ENCODE measurements at regions not wholly inside any gene's neighbourhood (a gene's known extent, or its start where the extent isn't known, plus 50 kb on each side); places are given as distances from the start of the nearest gene placed in this dataset.

DNA sequence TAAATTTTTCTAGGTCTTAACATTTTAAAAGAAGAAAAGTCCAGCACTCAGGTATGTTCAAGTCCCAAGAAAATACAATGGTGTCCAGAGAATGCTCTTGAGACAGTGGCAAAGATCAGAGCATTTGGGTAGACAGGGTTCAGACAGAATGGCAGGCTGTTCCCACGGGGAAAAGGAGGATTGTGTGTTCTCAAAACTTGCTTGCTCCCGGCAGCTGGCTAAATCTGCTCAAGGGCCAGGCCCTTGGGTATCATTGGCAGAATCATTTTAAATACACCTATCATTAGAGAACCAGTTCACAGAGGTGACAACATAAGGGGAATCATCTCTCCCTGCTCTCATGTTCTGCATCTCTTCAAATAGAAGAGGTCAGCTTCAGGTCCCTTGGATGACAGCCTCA, 456.3 kb downstream of the DTHD1 start:
- DNase-seq, result no peak

DNA sequence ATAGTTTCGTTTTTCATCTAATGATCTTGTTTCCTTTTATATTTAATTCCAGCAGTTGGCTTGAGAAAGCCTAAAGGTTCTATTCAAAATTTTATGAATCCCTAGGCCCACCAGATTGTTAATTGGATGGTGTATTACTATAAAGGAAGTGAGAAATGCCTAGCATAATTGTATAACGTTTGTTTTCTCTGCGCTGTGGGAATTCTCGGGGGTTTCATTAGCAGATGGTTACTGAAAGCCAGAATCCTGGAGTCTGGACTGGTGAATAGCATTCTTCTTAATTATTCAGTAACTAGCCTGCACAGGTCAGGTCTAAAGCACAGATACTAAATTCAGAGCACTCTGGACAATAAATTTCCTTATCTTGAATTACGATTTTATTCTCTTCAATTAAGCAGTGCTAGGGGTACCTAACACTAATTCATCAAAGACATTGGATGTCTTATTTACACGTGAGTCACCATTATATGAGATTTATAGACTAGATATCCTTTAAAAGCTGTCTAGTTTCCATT, 459.4 kb downstream of the DTHD1 start:
- no peak for DNase-seq

DNA sequence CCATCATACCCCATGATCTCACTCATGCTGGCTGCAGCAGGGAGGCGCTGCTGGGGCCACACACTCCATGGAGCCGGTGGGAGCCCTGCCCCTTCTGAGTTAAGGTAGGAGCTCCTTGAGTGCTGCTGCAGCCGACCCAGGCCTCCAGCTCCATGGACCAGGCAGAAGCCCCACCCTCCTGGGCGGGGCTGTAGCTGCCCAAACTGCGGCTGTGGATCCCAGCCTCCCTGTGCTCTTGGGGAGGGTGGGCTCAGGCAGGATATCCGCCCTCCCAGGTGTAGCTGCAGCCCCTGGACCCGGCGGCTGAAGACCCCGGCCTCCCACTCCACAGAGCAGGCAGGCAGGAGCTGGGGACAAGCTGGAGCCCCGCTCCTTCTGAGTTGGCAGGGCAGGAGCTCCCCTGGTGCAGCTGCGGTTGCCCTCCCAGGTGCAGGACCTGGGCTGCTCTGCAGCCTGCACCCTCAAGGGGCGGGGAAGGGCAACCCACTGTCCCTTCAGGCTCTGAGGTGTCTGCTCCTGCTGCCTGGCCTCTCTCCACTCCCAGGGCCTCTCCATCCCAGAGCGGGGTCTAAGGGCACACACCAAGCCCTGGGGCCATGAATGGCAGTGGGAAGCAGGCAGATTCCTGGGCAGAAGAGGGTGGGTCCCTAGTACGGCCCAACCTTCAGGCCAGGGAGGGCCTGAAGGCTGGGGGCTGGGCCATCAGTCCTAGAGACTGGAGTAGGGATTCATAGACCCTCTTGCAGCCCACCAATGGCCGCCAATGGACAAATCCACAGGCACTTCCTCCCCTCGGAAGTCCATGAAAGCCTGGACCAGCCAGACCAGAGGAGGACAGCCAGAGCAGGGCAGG, 466.1 kb downstream of the DTHD1 start:
- no peak for DNase-seq

DNA sequence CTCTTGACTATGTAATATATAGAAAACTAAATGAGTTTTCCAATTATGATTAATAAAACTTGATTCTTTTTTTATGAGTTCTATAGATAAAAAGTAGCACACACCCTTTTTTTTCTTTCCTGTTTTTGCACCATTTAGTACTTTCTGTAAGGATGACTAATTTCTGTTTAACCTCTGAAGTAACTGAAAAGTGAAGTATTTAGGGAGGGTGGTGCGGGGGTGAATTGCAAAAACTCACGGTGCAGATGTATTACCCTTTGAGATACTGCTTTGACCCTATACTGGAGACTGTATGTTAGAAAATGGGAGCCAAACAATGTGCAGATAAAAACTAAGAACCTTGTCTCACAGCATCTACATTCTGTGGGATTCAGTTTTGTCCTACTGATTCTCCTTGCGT, 471.6 kb downstream of the DTHD1 start:
- no peak for DNase-seq

DNA sequence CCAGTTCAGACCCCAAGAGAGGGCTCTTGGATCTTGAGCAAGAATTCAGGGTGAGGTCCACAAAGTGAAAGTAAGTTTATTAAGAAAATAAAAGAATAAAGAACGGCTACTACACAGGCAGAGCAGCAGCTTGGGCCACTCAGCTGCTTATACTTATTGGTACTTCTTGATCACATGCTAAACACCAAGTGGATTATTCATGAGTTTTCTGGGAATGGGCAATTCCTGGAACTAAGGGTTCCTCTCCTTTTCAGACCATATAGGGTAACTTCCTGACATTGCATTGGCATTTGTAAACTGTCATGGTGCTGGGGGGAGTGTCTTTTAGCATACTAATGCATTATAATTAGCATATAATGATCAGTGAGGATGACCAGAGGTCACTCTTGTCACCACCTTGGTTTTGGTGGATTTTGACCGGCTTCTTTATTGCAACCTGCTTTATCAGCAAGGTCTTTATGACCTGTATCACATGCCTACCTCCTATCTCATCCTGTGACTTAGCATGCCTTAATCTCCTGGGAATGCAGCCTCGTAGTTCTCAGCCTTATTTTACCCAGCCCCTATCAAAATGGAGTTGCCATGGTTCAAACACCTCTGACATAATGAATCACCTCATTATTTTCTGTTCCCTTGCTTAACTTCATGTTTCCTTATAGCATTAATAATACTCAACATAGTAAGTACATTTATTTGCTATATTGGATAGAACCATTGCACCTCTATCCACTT, 476.3 kb downstream of the DTHD1 start:
- DNase-seq, result no peak

DNA sequence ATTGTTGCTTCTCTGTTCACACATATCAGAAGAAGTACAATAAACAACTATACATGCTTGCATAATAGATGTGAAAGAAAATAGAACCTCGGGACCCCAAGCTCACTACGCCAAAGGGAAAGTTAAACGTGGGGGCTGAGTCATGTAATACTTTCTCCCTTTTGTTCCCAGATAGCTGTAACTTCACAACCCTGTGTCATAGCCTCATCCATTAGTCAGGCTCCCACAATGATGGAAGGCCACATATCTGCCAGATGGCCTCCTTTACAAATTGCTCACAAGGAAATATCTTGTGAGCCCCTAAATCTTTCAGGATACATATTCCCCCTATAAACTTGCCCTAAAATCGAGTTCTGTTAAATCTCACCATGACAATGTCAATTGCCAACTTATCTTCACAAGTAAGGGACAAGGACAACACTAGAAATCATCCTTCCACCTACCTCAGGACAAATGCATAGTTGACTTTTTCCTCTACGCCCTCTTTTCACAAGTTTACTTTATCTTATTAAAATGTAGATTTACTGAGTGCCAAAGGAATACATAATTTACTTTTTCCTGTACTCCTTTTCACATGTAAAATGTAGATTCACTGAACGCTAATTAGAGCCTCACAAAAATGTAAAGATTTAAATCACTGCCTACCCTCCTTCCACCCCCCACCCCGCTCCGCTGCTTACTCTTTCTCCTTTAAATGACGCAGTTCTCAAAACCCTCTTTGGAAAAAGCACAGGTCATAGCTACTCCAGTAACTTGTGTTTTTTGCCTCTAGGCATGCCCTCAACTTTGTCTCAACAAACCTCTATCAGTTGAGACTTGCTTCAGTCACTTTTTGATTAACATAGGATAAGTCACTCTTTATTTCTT, 477.1 kb downstream of the DTHD1 start:
- no peak for DNase-seq

DNA sequence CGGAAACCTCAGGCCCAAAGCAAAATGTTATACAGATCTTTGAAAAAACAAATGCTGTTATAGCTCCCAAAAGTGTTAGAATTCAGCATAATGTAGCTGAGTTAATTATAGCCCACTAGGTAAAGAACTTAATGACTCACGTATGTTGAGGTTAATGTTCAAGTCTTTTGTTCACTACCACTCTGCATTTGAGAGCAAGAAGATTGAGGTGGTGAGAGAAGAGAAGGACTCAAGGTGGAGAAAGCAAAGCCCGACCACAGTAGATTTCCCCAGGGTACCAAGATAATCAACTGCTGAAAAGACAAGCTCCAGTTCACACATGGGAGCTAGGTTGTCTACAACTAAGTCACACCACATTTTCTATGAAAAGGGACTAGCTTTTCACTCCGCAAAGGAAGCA, 480.2 kb downstream of the DTHD1 start:
- DNase-seq, result no peak

DNA sequence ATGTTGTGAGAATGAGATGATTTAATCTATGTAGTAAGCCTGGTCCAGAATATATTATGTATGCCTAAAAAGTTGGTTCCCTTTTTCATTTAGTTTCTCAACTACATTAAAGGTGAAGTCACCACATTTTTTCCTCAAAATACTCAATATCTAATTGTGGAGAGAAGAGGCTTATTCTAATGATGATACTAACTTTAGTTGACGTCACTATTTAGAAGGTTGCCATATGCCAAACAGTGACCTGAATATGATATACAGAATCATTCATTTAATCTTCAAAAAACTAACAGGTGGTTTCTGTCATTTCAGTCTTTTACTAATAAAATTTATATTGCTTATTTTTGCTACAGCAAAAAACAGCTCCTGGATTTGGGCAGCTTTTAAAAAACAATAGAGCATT, 480.7 kb upstream of the NWD2 start:
- DNase-seq, result no peak

DNA sequence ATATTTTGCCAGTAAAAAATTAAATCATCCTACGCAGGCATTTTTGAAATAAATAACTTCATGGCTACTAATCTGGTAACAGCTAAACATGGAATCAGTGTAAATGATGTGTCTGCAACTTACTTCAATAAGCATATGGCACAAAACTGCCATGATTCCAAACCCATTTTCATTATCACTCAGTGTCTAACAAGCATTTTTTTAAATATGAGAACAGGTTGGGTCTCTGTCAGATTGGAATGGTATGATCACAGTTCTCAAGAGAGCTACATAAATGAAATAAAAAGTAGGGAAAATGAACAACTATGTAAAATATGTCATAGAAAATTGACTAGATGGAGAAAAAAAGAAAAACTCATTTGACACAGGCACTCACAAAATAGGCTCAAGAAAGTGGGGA, 476.9 kb upstream of the NWD2 start:
- DNase-seq, result no peak

DNA sequence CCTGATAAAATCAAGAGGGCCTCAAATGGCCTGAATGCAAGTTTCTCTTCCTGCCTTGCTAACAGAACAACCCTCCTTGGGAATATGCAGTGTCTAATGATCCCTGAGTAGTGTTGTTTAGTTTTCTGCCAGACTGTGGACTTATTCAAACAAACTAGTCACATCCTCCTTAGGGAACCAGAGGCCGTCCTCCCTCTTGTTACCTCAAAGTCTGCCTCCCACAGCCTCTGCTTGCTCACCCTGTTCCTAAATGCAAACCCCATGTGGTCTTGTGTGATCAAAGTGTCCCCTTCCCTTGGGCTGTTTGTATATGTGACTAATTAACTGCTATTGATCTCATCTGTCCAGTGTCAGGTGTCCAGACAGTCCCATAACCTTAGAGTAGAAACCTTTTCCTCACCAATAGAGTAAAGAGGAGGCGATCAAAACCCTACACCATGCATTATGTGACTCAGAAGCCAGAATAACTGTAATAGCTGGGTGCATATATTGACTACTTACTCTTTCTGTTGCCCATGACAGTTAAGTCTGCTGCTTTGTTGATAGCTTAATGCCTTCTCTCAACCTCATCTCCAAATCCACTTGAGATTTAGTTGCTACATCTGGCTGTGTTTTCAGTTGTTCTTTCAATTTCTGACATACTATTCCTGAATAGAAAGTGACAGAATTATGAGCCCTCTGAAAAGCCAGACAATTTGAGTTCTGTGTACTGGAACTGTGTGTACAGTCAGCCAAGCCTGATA, 473.0 kb upstream of the NWD2 start:
- no peak for DNase-seq

DNA sequence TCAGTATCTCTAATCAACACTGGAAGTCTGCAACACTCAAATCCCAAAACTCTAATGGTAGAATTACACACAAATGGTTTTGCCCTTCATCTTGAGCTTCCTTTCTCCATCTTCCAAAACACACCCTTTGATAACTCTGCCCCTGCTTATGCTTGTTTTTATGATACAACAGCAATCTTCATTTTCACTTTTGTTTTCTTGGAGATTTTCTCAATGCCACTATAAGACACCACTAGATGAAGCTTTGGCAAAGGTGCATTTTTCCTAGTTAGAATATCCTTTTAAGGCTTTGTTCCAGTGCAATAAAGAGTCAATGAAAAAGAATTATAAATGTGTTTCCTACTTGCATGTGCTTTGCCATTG, 472.4 kb upstream of the NWD2 start:
- DNase-seq, result no peak

DNA sequence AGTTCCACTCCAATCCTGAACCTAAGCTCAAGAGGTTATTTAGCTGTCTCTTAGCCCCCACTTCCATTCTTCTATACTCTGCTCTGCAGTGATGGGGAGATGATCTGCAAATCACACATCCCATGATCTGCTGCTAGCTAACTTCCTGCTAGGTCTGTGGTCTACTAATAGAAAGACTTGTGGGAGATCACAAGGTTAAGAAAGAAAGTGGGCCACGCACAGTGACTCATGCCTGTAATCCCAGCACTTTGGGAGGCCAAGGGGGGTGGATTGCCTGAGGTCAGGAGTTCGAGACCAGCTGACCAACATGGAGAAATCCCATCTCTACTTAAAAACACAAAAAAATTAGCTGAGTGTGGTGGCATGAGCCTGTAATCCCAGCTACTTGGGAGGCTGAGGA, 471.1 kb upstream of the NWD2 start:
- no peak for DNase-seq

DNA sequence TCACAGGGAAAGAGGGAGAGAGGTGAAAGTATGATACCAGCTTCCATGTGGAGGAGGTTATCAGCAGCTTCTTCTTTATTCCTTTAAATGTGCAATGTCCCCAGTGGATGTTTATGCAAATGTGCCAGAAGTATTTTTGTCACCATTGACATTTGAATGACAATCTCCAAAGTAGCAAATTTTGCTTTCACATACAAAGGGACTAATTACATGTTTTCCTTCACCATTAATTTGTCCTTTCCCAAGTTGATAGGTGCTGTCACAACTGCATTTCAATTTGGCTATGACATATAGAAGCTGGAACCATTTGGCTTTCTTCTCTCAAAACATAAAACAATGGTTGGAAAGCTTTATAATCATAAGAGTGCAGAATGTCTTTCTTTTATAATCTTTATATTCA, 469.0 kb upstream of the NWD2 start:
- DNase-seq, result no peak

DNA sequence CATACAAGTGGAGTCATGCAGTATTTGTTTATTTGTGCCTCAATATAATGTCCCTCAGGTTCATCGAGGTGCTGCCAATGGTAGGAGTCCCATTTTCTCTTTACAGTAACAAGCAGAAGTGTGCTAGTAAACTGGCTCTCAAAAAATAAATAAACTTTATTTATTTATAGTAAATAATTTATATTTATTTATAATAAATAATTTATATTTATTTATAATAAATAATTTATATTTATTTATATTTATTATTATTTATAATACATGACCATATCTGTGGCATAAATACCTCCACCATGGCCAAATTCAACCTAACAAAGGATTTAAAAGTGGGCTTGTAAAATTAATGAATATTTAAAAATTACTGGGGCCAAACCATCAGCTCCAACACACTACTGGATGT, 464.9 kb upstream of the NWD2 start:
- no peak for DNase-seq

DNA sequence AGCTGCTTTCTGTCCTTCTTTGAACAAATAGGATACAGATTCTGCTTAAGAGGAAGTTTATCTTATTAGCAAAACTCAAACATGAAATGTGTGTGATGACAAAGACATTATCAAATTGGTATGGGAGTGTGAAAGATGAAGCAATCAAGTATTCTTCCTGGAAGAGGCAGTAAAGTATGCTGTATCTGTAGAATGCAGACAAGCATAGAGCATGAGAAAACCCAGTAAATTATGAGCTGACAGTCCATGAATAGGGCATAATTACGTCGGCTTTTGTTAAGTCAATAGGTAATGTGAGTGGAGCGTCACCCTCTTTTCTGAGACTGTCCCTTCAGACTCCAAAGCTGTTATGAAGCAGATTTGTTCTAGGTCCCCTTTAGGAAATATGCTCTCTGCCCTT, 458.6 kb upstream of the NWD2 start:
- peak; percentile 80 for DNase-seq

DNA sequence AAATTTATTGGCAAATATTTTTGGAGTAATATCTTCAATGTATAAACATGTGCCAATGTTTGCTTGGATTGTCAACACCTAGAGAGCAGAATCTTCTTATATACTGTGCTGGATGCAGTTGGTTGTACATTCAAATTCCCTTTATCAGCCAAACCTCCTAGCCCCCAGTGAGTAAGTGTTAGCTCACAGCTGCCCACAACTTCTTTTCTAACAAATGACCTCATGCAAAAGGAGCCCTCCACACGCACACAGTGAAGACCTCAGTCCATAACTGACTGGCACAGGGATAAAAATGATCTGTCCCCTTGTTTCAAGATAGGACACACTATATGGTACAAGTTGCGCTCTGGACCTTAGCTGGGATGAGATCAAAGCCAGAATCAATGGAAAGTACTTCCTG, 458.0 kb upstream of the NWD2 start:
- DNase-seq, result peak; percentile 23

DNA sequence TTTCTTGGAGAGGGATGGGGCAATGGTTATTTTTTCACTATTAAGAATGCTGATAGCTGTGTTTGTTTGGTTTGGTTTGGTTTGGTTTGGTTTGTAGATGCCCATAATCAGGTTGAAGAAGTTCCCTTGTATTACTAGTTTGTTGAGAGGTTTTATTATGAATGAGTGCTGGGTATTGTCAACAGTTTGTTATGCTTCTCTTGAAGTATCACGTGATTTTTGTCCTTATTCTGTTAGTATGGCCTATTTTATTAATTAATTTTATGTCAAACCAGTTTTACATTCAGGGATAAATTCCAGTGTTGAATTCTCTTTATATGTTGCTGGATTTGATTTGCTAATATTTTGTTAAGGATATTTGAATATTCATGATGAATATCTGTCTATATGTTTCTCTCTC, 449.8 kb upstream of the NWD2 start:
- no peak for DNase-seq

DNA sequence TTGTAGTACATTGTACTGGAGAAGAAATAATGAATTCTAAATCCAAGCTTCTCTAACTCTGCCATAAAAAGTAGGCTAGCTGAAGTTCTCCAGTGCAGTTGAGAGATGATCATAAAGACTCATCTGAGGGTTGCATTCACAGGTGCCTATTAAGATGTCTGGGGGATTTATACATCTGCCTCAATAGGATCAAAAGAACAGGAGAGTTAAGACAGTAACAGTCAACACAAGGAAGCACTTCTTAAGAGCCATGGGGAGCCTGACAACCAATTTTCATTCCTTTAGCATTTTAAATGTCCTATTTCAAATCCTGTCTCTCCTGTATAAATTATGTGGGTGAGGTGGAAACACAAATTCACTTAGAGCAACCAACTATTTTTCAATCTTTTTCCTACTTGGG, 432.4 kb upstream of the NWD2 start:
- no peak for DNase-seq

DNA sequence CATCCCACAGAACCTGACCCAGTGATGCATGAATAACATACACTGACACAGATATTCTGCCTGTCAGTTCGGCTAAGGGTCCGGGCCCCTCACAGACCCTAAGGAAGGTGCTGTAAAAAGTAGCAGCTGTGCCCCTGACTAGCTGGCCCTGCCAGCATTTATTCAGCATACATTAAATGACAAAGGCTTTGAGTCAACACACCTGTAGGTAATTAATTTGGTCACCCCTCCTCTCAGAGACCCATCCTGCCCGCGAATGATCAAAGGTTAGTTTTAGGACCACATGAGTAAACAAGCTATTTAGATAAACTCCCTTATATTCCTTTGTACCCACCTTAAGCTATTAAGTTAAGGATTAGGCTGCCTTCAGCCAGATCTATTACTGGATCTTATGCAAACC, 429.0 kb upstream of the NWD2 start:
- DNase-seq, result no peak

DNA sequence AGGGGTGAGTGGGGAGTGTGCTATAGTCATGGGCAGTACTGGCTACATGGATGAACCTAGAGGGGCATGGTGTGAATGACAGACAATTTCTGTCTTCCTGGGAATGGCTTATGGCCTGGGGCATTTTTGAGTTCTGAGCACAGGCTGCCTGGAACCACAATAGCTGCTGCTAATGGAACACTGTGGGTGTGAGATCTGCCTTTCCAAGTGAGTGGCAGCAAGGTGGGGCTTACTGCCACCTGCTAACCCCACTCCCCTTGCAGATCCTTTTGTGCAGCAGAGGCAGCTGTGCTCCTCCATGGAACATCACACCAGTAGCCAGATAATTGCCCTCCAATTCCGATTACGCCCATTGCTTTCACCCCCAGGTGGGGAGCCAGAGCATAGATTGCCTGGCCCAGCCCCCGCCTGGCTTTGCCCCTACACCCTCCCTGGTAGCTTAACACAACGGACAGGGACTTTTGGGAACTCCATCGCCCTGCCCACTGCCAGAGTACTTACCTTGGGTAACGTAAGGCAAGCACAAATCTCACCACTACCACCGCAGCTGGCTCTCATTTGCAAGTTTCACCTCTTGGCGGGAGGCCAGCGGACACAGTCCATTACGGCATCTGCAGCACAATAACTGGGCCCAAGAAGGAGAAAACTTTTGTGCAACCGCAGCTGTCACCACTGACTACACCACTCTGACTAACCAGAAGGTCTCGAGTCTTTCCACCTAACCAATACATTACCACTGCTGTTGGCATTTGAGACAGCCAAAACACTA, 421.2 kb upstream of the NWD2 start:
- DNase-seq, result no peak

DNA sequence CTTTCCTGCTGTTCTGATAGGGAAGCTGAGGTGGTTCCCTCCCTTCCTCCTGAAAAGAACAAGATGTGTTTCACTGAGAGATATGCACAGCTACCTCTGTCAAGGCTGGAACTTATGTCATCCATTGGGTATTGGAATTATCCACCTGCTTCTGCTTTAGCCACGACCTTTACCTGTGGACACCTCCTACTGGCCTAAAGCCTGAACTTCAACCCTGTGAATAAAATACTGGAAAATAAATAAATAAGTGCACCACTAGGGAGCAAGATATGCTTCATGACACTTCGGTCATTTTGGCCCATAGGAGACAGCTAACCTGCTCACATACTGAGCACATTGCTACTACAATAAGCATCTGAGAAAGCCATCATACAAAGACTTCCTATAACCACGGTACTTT, 419.9 kb upstream of the NWD2 start:
- DNase-seq, result no peak

DNA sequence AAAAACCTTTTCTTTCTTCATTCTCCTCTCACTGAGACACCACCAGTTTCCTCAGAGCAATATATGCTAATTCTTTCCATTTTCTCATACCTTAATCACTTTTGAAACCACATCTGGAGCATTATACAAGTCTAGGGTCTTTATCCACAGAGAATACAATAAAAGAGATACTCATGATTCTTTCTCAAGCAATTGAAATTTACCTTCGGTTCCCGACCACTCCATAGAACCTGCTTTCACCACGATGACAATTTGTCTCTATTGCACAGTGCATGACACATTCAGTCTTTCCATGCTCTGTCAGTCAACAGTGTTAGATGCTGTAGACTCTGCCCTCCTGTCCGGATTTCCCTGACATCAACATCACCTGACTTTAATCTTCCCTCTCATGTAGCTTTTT, 409.3 kb upstream of the NWD2 start:
- no peak for DNase-seq
